Activated T-cell treated with anti-CD3 and anti-CD28 coated beads for 48 hours (primary cell): ENCODE measurements at regions not wholly inside any gene's neighbourhood (a gene's known extent, or its start where the extent isn't known, plus 50 kb on each side); places are given as distances from the start of the nearest gene placed in this dataset.
"Not testable (repeated sequence)": the region's sequence is repeated elsewhere in the genome, so short reads cannot be mapped to it uniquely, and the experiment has no call there.

Experiments
- DNase-seq: peaks from one replicate; pipeline ENCODE4 v3.0.0-alpha.2; 2020; ENCODE audit warnings: low read depth

- no peak for DNase-seq
Measured at GRCh38 chr2:59435635-59436034, 1117.8 kb downstream of the BCL11A start.

GRCh38 chr2:59428940-59429339, 1124.5 kb downstream of the BCL11A start:
- DNase-seq = no peak

- no peak for DNase-seq
Measured at GRCh38 chr2:59427980-59428379, 1125.5 kb downstream of the BCL11A start.

GRCh38 chr2:59425247-59425646, 1128.2 kb downstream of the BCL11A start:
- DNase-seq = no peak

GRCh38 chr2:59413751-59414570, 1139.5 kb downstream of the BCL11A start:
- DNase-seq = no peak

GRCh38 chr2:59399126-59399525, 1154.3 kb downstream of the BCL11A start:
- no peak for DNase-seq

- DNase-seq = no peak
Measured at GRCh38 chr2:59398081-59398480, 1155.4 kb downstream of the BCL11A start.

GRCh38 chr2:59395119-59395518, 1154.0 kb upstream of the FANCL start:
- DNase-seq = no peak

GRCh38 chr2:59391896-59392295, 1150.8 kb upstream of the FANCL start:
- no peak for DNase-seq

GRCh38 chr2:59390581-59390980, 1149.5 kb upstream of the FANCL start:
- no peak for DNase-seq

- DNase-seq = no peak
Measured at GRCh38 chr2:59389240-59389639, 1148.1 kb upstream of the FANCL start.

GRCh38 chr2:59385971-59386370, 1144.8 kb upstream of the FANCL start:
- no peak for DNase-seq

- no peak for DNase-seq
Measured at GRCh38 chr2:59383473-59383872, 1142.3 kb upstream of the FANCL start.

GRCh38 chr2:59378127-59378526, 1137.0 kb upstream of the FANCL start:
- DNase-seq = no peak

- DNase-seq = no peak
Measured at GRCh38 chr2:59366288-59366687, 1125.2 kb upstream of the FANCL start.

- no peak for DNase-seq
Measured at GRCh38 chr2:59354498-59354897, 1113.4 kb upstream of the FANCL start.

- no peak for DNase-seq
Measured at GRCh38 chr2:59353306-59353921, 1112.3 kb upstream of the FANCL start.

GRCh38 chr2:59342166-59342565, 1101.0 kb upstream of the FANCL start:
- DNase-seq = no peak

GRCh38 chr2:59339837-59340207, 1098.7 kb upstream of the FANCL start:
- DNase-seq = no peak

- DNase-seq = no peak
Measured at GRCh38 chr2:59339121-59339836, 1098.2 kb upstream of the FANCL start.

GRCh38 chr2:59333007-59333406, 1091.9 kb upstream of the FANCL start:
- no peak for DNase-seq

GRCh38 chr2:59326581-59327365, 1085.6 kb upstream of the FANCL start:
- DNase-seq = not testable (repeated sequence)
